Neural progenitor cell (in vitro differentiated cells): ENCODE measurements at regions not wholly inside any gene's neighbourhood (a gene's known extent, or its start where the extent isn't known, plus 50 kb on each side); places are given as distances from the start of the nearest gene placed in this dataset.
"Not testable (repeated sequence)": the region's sequence is repeated elsewhere in the genome, so short reads cannot be mapped to it uniquely, and the experiment has no call there.

ENCODE experiments used
- CTCF ChIP-seq: fragments of 200-600 bp; sonication (generic); IDR thresholded peaks from 2 replicates; pipeline ENCODE4 v1.5.1; 2017; ENCODE audit warnings: antibody characterized with exemption, mild to moderate bottlenecking
- EZH2 ChIP-seq: fragments of 200-600 bp; sonication (generic); IDR thresholded peaks from 2 replicates; pipeline ENCODE4 v1.6.1; 2017; ENCODE audit warnings: antibody characterized with exemption, mild to moderate bottlenecking, moderate library complexity
- EZH2phosphoT487 ChIP-seq: fragments of 200-600 bp; sonication (generic); IDR thresholded peaks from 2 replicates; pipeline ENCODE4 v1.6.1; 2017; ENCODE audit warnings: antibody characterized with exemption

DNA sequence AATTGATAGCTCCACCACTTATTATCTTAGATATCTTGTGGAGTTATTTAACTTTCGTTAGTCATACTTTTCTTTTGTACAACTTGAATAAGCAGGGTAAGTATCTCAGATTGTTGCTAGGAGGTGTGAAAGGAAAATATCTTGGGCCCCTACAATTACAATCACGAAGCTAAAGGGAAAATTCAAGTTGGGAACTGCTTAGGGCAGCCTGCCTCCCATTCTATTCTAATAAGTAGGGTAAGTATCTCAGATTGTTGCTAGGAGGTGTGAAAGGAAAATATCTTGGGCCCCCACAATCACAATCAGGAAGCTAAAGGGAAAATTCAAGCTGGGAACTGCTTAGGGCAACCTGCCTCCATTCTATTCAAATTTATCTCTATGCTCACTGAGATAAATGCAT is 213.2 kb downstream of the TGIF2LX start:
- TF ChIP-seq CTCF, EZH2phosphoT487, EZH2: not testable (repeated sequence)
